Endothelial cell of hepatic sinusoid (primary cell): ENCODE measurements at regions not wholly inside any gene's neighbourhood (a gene's known extent, or its start where the extent isn't known, plus 50 kb on each side); places are given as distances from the start of the nearest gene placed in this dataset.
"Not testable (repeated sequence)": the region's sequence is repeated elsewhere in the genome, so short reads cannot be mapped to it uniquely, and the experiment has no call there.

ENCODE experiments used
- in situ Hi-C: cut with HindIII; loops from 2 replicates; pipeline ENCODE4 v1.10.0; 2017; ENCODE audit warnings: low sequenced_read_pairs

DNA sequence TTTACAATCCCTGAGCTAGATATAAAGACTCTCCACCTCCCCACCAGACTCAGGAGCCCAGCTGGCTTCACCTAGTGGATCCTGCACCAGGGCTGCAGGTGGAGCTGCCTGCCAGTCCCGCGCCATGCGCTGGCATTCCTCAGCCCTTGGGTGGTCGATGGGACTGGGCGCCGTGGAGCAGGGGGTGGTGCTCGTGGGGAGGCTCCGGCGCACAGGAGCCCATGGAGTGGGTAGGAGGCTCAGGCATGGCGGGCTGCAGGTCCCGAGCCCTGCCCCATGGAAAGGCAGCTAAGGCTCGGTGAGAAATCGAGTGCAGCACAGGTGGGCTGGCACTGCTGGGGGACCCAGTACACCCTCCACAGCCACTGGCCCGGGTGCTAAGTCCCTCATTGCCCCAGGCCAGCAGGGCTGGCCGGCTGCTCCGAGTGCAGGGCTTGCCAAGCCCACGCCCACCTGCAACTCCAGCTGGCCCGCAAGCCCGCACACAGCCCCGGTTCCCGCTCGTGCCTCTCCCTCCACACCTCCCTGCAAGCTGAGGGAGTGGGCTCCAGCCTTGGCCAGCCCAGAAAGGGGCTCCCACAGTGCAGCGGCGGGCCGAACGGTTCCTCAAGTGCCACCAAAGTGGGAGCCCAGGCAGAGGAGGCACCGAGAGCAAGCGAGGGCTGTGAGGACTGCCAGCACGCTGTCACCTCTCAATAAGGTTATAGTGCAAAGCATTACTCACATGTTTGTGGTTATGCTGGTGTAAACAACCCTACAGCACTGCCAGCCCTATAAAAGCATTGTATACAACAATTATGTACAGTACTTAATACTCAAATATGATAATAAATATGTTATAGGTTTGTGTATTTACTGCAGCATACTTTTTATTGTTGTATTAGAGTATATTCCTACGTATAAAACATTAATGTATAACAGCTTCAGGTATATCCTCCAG lies 757.3 kb downstream of the SLC6A15 start:
- in situ Hi-C loops = not testable (repeated sequence)

DNA sequence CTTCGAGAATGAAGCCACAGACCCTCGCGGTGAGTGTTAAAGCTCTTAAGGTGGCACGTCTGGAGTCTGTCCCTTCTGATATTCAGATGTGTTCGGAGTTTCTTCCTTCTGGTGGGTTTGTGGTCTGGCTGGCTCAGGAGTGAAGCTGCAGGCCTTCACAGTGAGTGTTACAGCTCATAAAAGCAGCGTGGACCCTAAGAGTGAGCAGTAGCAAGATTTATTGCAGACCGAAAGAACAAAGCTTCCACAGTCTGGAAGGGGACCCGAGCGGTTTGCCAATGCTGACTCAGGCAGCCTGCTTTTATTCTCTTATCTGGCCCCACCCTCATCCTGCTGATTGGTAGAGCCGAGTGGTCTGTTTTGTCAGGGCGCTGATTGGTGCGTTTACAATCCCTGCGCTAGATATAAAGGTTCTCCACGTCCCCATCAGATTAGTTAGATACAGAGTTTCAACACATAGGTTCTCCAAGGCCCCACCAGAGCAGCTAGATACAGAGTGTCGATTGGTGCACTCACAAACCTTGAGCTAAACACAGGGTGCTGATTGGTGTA lies 758.1 kb downstream of the SLC6A15 start:
- in situ Hi-C loops = not testable (repeated sequence)

GRCh38 chr12:84150201-84150600 lies 762.4 kb downstream of the SLC6A15 start:
- in situ Hi-C loops = no loop called here

GRCh38 chr12:84148335-84148734 lies 764.3 kb downstream of the SLC6A15 start:
- in situ Hi-C loops = no loop called here

DNA sequence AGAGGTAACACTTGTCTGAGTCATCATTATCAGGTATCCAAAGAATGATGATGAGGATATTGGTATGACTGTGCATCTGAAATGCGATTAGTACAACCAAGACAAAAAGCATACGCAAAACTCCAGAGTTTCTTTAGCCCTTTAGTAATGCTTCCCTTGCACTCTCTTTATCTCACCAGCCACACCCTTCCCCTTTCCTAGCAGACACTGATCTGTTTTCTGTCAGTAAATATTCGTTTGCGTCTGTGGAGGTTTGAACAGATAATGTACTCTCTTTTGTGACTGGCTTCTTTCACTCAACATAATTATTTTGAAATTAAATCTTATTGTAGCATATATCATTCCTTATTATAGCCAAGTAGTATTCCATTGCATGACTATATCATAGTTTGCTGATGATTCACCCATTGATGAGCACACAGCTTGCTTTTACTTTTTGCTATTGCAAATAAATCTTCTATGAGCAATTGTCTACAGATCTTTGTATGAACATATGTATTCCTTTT lies 775.7 kb downstream of the SLC6A15 start:
- in situ Hi-C loops = no loop called here

GRCh38 chr12:84135586-84136279 lies 776.9 kb downstream of the SLC6A15 start:
- in situ Hi-C loops = no loop called here

- in situ Hi-C loops = no loop called here
Observed at GRCh38 chr12:84134797-84135366, 777.7 kb downstream of the SLC6A15 start.

- in situ Hi-C loops = no loop called here
Observed at GRCh38 chr12:84131076-84131475, 781.5 kb downstream of the SLC6A15 start.

- in situ Hi-C loops = loop anchor here (5.0 kb wide), 1 partner anchor 54 kb away; no protein-coding TSS in a partner anchor
Observed at GRCh38 chr12:84128117-84128991, 784.2 kb downstream of the SLC6A15 start.

DNA sequence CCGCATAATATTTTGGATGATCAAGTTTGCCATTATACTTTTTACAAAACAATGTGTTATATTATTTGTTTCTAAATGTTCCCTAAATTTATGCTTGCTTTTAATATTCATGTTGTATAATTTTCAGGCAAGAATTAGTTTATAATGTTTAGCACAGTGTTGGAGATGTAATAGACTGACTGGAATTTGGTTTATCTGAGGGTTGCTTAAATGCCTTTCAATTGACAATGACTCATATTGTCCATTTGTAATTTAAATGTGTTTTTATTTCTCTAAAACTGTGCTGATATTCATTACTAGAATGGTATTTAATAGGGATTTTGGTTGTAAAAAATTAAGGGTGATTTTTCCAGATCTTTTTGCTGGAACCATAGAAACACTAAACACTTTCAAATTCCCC lies 788.4 kb downstream of the SLC6A15 start:
- in situ Hi-C loops = no loop called here

- in situ Hi-C loops = no loop called here
Observed at GRCh38 chr12:84117190-84117589, 795.4 kb downstream of the SLC6A15 start.

GRCh38 chr12:84113666-84114065 lies 798.9 kb downstream of the SLC6A15 start:
- in situ Hi-C loops = no loop called here

GRCh38 chr12:84103886-84104285 lies 808.7 kb downstream of the SLC6A15 start:
- in situ Hi-C loops = not testable (repeated sequence)

DNA sequence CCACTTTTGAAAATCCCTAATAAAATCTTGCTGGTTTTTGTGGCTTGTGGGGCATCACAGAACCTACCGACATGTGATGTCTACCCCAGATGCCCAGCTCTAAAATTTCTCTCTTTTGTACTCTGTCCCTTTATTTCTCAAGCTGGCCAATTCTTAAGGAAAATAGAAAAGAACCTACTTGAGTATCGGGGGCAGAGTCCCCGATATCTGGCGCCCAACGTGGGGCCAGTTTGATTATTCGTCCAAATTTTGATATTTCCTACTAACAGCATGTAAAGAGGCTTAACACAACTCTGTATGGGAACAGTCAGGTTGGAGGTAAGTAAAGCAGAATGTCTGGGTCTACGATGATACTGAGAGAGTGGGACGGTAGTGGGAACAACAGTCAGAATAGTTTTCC lies 810.6 kb downstream of the SLC6A15 start:
- in situ Hi-C loops = not testable (repeated sequence)

- in situ Hi-C loops = not testable (repeated sequence)
Observed at GRCh38 chr12:84099591-84099990, 813.0 kb downstream of the SLC6A15 start.

DNA sequence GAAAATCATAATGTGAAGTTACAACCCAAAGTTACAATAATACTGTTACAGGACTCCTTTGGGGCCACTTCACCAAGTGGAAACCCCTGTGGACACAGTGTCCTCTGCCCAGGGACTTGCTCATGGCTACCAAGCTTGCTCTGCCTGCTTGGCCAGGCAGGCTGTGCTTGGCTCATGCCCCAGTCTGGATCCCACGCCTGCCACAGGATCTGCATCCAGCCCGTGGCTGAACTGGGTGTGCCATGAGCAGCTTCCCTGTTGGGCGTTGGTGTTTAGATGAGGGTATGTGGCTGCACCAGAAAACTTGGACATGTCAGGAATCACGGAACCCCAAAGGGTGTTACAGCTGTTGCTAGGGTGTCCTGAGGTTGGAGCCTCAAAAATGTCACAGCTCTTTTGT lies 820.9 kb downstream of the SLC6A15 start:
- in situ Hi-C loops = no loop called here

DNA sequence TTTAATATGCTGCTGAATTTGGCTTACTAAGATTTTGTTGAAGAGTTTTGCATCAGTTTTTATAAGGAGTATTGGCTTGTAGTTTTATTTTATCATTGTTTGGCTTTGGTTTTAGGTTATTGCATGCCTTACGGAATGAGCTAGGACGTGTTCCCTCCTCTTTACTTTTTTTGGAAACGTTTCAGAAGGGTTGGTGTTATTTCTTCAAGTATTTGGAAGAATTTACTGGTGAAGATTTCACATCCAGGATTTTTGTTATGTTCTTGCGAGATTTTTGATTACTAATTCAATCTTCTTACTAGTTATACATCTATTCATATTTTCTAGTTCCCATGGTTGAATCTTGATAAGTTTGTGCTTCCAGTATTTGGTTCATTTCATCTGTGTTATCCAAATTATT lies 823.2 kb downstream of the SLC6A15 start:
- in situ Hi-C loops = no loop called here

- in situ Hi-C loops = no loop called here
Observed at GRCh38 chr12:84085046-84085445, 827.6 kb downstream of the SLC6A15 start.

GRCh38 chr12:84079626-84080025 lies 833.0 kb downstream of the SLC6A15 start:
- in situ Hi-C loops = no loop called here

DNA sequence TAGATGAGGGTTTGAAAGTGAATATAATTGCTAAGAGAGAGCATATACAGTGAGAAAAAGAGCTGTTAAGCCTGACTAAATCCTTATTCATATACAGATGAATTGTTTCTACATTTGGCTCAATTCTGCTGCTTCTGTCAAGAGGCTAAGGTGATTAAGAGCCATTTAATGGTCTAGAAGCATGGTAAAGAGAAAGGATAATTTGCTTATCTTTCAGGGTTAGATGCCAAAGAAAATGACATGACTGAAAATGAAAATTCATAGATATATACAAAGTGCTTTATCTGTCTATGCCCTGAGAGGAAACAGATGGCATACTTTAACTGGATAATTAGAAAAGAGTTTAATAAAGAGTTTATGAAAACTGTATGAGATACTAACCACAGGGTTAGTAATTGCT lies 834.9 kb downstream of the SLC6A15 start:
- in situ Hi-C loops = no loop called here
